GM21786 (cell line): ENCODE measurements at regions not wholly inside any gene's neighbourhood (a gene's known extent, or its start where the extent isn't known, plus 50 kb on each side); places are given as distances from the start of the nearest gene placed in this dataset.
"Not testable (repeated sequence)": the region's sequence is repeated elsewhere in the genome, so short reads cannot be mapped to it uniquely, and the experiment has no call there.

ENCODE experiments used
- ATAC-seq: cut with Tn5 transposase; IDR thresholded peaks from one replicate; pipeline ENCODE4 v1.9.1; 2021; ENCODE audit not compliant: unreplicated experiment

- no peak for ATAC-seq
Measured at GRCh38 chr20:22944062-22944461, 91.0 kb upstream of the SSTR4 start.

- ATAC-seq = no peak
Measured at GRCh38 chr20:22944936-22945335, 90.2 kb upstream of the SSTR4 start.

GRCh38 chr20:22946596-22946995 lies 88.5 kb upstream of the SSTR4 start:
- no peak for ATAC-seq

- ATAC-seq = no peak
Measured at GRCh38 chr20:22949331-22950109, 85.6 kb upstream of the SSTR4 start.

- no peak for ATAC-seq
Measured at GRCh38 chr20:22951966-22952365, 83.1 kb upstream of the SSTR4 start.

GRCh38 chr20:22954661-22955060 lies 80.5 kb upstream of the SSTR4 start:
- ATAC-seq = no peak

- no peak for ATAC-seq
Measured at GRCh38 chr20:22958390-22958789, 76.7 kb upstream of the SSTR4 start.

GRCh38 chr20:22962567-22963439 lies 72.3 kb upstream of the SSTR4 start:
- ATAC-seq = no peak

GRCh38 chr20:22963581-22963980 lies 71.5 kb upstream of the SSTR4 start:
- no peak for ATAC-seq

GRCh38 chr20:22966787-22967464 lies 68.2 kb upstream of the SSTR4 start:
- ATAC-seq = no peak

- not testable (repeated sequence) for ATAC-seq
Measured at GRCh38 chr20:22967706-22968105, 67.4 kb upstream of the SSTR4 start.

GRCh38 chr20:22969031-22969430 lies 66.1 kb upstream of the SSTR4 start:
- not testable (repeated sequence) for ATAC-seq

- ATAC-seq = not testable (repeated sequence)
Measured at GRCh38 chr20:22971077-22971476, 64.0 kb upstream of the SSTR4 start.

GRCh38 chr20:22974354-22974753 lies 60.8 kb upstream of the SSTR4 start:
- ATAC-seq = no peak

- no peak for ATAC-seq
Measured at GRCh38 chr20:22977047-22977785, 57.9 kb upstream of the SSTR4 start.

- ATAC-seq = no peak
Measured at GRCh38 chr20:22984008-22984407, 51.1 kb upstream of the SSTR4 start.

- no peak for ATAC-seq
Measured at GRCh38 chr20:22984606-22985005, 50.5 kb upstream of the SSTR4 start.

- no peak for ATAC-seq
Measured at GRCh38 chr20:22985239-22985778, 49.8 kb upstream of the SSTR4 start.
